Spleen (tissue), 7 donors: ENCODE measurements at regions not wholly inside any gene's neighbourhood (a gene's known extent, or its start where the extent isn't known, plus 50 kb on each side); places are given as distances from the start of the nearest gene placed in this dataset.

Experiments used
- POLR2A ChIP-seq, 3 donors: fragments of 450-650 bp; IDR thresholded peaks; one replicate each; pipeline ENCODE4 v1.5.1; 2017; ENCODE audit warnings: antibody characterized with exemption in 3 of 3, mild to moderate bottlenecking in 1 of 3
- TF ChIP-seq, protein P1 (sequence below), 11 experiments: fragments of 200-600 bp in 7 of 11; fragments of 450-650 bp in 4 of 11; sonication (generic) in 4 of 11; IDR thresholded peaks in 8 of 11; conservative IDR thresholded peaks in 3 of 11; 1 replicate in 7 of 11; 2 replicates in 4 of 11; pipeline versions ENCODE4 v1.4.0 to v1.8.0; 2016 to 2021; ENCODE audit warnings: antibody characterized with exemption in 11 of 11, inconsistent platforms in 4 of 11, mild to moderate bottlenecking in 1 of 11
- donor health status: DM: no; HTN: no; CAD: no; lungs with moderate emphysema.
- donor health status: DM: no; HTN: no; CAD: no.
- donor health status: DM: no; HTN: no; CAD: no.

DNA sequence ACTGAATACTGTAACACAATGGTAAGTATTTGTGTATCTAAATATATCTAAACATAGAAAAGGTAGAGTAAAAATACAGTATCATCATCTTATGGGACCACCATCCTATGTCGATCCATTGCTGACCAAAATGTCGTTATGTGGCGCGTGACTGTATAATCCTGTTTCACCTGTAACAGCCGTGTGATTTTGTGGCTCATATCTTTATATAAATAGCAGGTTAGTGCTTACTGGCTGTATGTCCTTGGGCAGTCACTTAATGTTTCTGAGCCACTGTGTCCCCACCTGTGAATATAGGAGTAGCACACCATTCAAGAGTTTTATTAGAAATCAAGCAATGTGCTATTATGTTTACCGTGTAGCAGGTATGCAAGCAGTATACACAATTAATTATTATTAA, 226.2 kb upstream of the FAT1 start:
- TF ChIP-seq, protein P1, sequence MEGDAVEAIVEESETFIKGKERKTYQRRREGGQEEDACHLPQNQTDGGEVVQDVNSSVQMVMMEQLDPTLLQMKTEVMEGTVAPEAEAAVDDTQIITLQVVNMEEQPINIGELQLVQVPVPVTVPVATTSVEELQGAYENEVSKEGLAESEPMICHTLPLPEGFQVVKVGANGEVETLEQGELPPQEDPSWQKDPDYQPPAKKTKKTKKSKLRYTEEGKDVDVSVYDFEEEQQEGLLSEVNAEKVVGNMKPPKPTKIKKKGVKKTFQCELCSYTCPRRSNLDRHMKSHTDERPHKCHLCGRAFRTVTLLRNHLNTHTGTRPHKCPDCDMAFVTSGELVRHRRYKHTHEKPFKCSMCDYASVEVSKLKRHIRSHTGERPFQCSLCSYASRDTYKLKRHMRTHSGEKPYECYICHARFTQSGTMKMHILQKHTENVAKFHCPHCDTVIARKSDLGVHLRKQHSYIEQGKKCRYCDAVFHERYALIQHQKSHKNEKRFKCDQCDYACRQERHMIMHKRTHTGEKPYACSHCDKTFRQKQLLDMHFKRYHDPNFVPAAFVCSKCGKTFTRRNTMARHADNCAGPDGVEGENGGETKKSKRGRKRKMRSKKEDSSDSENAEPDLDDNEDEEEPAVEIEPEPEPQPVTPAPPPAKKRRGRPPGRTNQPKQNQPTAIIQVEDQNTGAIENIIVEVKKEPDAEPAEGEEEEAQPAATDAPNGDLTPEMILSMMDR (IDR thresholded peaks at IDR 0.05 in 8 of 11, conservative IDR thresholded peaks at IDR 0.05 in 3 of 11), result no peak
- TF ChIP-seq POLR2A (IDR thresholded peaks at IDR 0.05), result no peak
